OCI-LY7 (cell line): ENCODE measurements at regions not wholly inside any gene's neighbourhood (a gene's known extent, or its start where the extent isn't known, plus 50 kb on each side); places are given as distances from the start of the nearest gene placed in this dataset.
"Not testable (repeated sequence)": the region's sequence is repeated elsewhere in the genome, so short reads cannot be mapped to it uniquely, and the experiment has no call there.

Source experiments
- BruUV-seq: library from RNA; stranded (reverse); fragments of 400-500 nt; replicated peaks from 2 replicates; lab custom pipeline; 2021; lab: Mats Ljungman, UMichigan
- CTCF ChIA-PET: fragments of 300-600 bp; sonication (Branson Sonifier 250); formaldehyde crosslinking; loops from one replicate; lab custom pipeline; 2022; ENCODE audit warnings: antibody characterized with exemption; ENCODE audit not compliant: unreplicated experiment; lab: Charles Lee
- POLR2A ChIA-PET: fragments of 300-600 bp; sonication (Branson Sonifier 250); formaldehyde crosslinking; loops from one replicate; lab custom pipeline; 2022; ENCODE audit warnings: antibody characterized with exemption; lab: Charles Lee
- DNase-seq: peaks from one replicate; pipeline ENCODE4 v3.0.0-alpha.2; 2015; ENCODE audit warnings: low spot score
- H2AFZ ChIP-seq: fragments of 200-600 bp; sonication (generic), shearing (Covaris generic); 2 replicates; pipeline ENCODE4 v1.6.1; 2014; ENCODE audit warnings: mild to moderate bottlenecking, antibody characterized with exemption, low read length, moderate library complexity
- H3K27ac ChIP-seq: fragments of 200-600 bp; sonication (generic); 2 replicates; pipeline ENCODE4 v1.5.1; 2014; ENCODE audit warnings: mixed run types, low read depth, mild to moderate bottlenecking, moderate library complexity, low read length, inconsistent platforms; ENCODE audit not compliant: poor library complexity, severe bottlenecking
- H3K36me3 ChIP-seq: fragments of 200-600 bp; sonication (generic); 2 replicates; pipeline ENCODE4 v1.6.1; 2014; ENCODE audit warnings: mild to moderate bottlenecking, antibody characterized with exemption, low read length, moderate library complexity, mixed read lengths; ENCODE audit not compliant: insufficient read depth
- H3K4me1 ChIP-seq: fragments of 200-600 bp; sonication (generic); 2 replicates; pipeline ENCODE4 v1.5.1; 2014; ENCODE audit warnings: mild to moderate bottlenecking, low read length; ENCODE audit not compliant: insufficient read depth, poor library complexity, severe bottlenecking
- H3K4me2 ChIP-seq: fragments of 200-600 bp; sonication (generic); 2 replicates; pipeline ENCODE4 v1.6.1; 2014; ENCODE audit warnings: mild to moderate bottlenecking, low read length
- H3K4me3 ChIP-seq: fragments of 200-600 bp; sonication (generic); 2 replicates; pipeline ENCODE4 v1.5.1; 2014; ENCODE audit warnings: mild to moderate bottlenecking, low read depth, low read length; ENCODE audit not compliant: poor library complexity, severe bottlenecking
- H3K79me2 ChIP-seq: fragments of 200-600 bp; sonication (generic); 2 replicates; pipeline ENCODE4 v1.6.1; 2016; ENCODE audit warnings: low read depth, mild to moderate bottlenecking, low read length, moderate library complexity, mixed read lengths; ENCODE audit not compliant: insufficient read depth
- H3K9me2 ChIP-seq: fragments of 200-600 bp; sonication (generic); 2 replicates; pipeline ENCODE4 v1.6.1; 2016; ENCODE audit warnings: mild to moderate bottlenecking, low read length, mixed read lengths; ENCODE audit not compliant: insufficient read depth
- H3K9me3 ChIP-seq: fragments of 200-600 bp; sonication (generic); 2 replicates; pipeline ENCODE4 v1.6.1; 2014; ENCODE audit warnings: mild to moderate bottlenecking, mixed run types, low read length, mixed read lengths
- H4K20me1 ChIP-seq: fragments of 200-600 bp; sonication (generic); 2 replicates; pipeline ENCODE4 v1.6.1; 2014; ENCODE audit warnings: mild to moderate bottlenecking, antibody characterized with exemption, low read length, moderate library complexity, mixed read lengths; ENCODE audit not compliant: insufficient read depth
- CTCF ChIP-seq: fragments of 200-600 bp; sonication (generic); conservative IDR thresholded peaks from 2 replicates; pipeline ENCODE4 v1.5.1; 2014; ENCODE audit warnings: mild to moderate bottlenecking, antibody characterized with exemption, low read length, moderate library complexity, mixed read lengths
- EZH2phosphoT487 ChIP-seq: fragments of 200-600 bp; sonication (generic); IDR thresholded peaks from 2 replicates; pipeline ENCODE4 v1.6.1; 2018; ENCODE audit warnings: low read depth, borderline replicate concordance, mild to moderate bottlenecking, mixed run types, antibody characterized with exemption, low read length, moderate library complexity, mixed read lengths
- intact Hi-C: fragments of 100-400 bp; cut with micrococcal nuclease; formaldehyde crosslinking; loops from one replicate; pipeline ENCODE4 v1.10.0; 2022; ENCODE audit not compliant: unreplicated experiment

- BruUV-seq, result TSS peak; percentile 23
- Histone ChIP-seq H2AFZ (no peak overlapping the region), H3K9me2 (no peaks in the 10 kb centered on the region), H3K4me2 (no peak overlapping the region), H3K79me2 (peaks cover 59% of the 10 kb centered on the region), H3K27ac (no peak overlapping the region), H3K4me1 (no peaks in the 10 kb centered on the region), H3K36me3 (peaks cover 37% of the 10 kb centered on the region), H3K4me3 (no peak overlapping the region), H4K20me1 (peaks cover 4% of the 10 kb centered on the region; the same call in 1 of the 2 replicates), H3K9me3 (no peaks in the 10 kb centered on the region)
- POLR2A ChIA-PET, result no interaction called here
- intact Hi-C loops, result no loop called here
- CTCF ChIA-PET, result no interaction called here
- no peak for DNase-seq
- TF ChIP-seq CTCF (no peak), EZH2phosphoT487 (no peak)
Observed at GRCh38 chr17:45573924-45574770, 83.6 kb upstream of the PLEKHM1 start.

- CTCF ChIA-PET, result no interaction called here
Observed at GRCh38 chr17:45575126-45575885, 84.8 kb upstream of the PLEKHM1 start.

GRCh38 chr17:45576527-45577307 lies 86.2 kb upstream of the PLEKHM1 start:
- CTCF ChIA-PET, H2AFZ ChIP-seq, H3K4me1 ChIP-seq: not testable (repeated sequence)

More at GRCh38 chr17:45575126-45575885, 84.8 kb upstream of the PLEKHM1 start:
- H3K36me3 ChIP-seq, result peaks cover 44% of the 10 kb centered on the region
- H4K20me1 ChIP-seq, result peaks cover 9% of the 10 kb centered on the region; the same call in 1 of the 2 replicates
- no peak overlapping the region for H3K4me2 ChIP-seq
- no peaks in the 10 kb centered on the region for H3K9me3 ChIP-seq
- POLR2A ChIA-PET, result no interaction called here
- no peak for TF ChIP-seq CTCF
- TF ChIP-seq EZH2phosphoT487, result no peak
- BruUV-seq, result no TSS peak
- intact Hi-C loops, result no loop called here
- peaks cover 70% of the 10 kb centered on the region for H3K79me2 ChIP-seq
- H3K4me1 ChIP-seq, result no peaks in the 10 kb centered on the region
- H2AFZ ChIP-seq, result no peak overlapping the region
- no peaks in the 10 kb centered on the region for H3K9me2 ChIP-seq
- H3K27ac ChIP-seq, result no peak overlapping the region
- DNase-seq, result no peak
- H3K4me3 ChIP-seq, result no peak overlapping the region

More at GRCh38 chr17:45576527-45577307, 86.2 kb upstream of the PLEKHM1 start:
- DNase-seq, H3K9me3 ChIP-seq, POLR2A ChIA-PET, H3K4me3 ChIP-seq, H3K27ac ChIP-seq, H3K9me2 ChIP-seq, H3K4me2 ChIP-seq, intact Hi-C loops, BruUV-seq: not testable (repeated sequence)
- Histone ChIP-seq H3K36me3 (peaks cover 58% of the 10 kb centered on the region), H3K79me2 (peaks cover 83% of the 10 kb centered on the region), H4K20me1 (peaks cover 15% of the 10 kb centered on the region; the same call in 1 of the 2 replicates)
